Prostate gland (tissue), 2 donors: ENCODE measurements at regions not wholly inside any gene's neighbourhood (a gene's known extent, or its start where the extent isn't known, plus 50 kb on each side); places are given as distances from the start of the nearest gene placed in this dataset.

Experiments
- DNase-seq: peaks from one replicate; pipeline ENCODE4 v3.0.0-alpha.2; 2019; ENCODE audit warnings: low spot score
- H3K27ac ChIP-seq, 2 donors: fragments of 200-600 bp; sonication (generic); 2 replicates each; pipeline ENCODE4 v1.5.1; 2017 to 2019
- H3K27me3 ChIP-seq: fragments of 200-600 bp; sonication (generic); replicated peaks from 2 replicates; pipeline ENCODE4 v1.5.1; 2019; ENCODE audit not compliant: insufficient read depth
- H3K36me3 ChIP-seq, 2 donors: fragments of 200-600 bp; sonication (generic); 1 replicate in 1 of 2; 2 replicates in 1 of 2; pipeline versions ENCODE4 v1.5.1 to v1.8.1; 2017 to 2019
- H3K4me1 ChIP-seq: fragments of 200-600 bp; sonication (generic); replicated peaks from 2 replicates; pipeline ENCODE4 v1.5.1; 2019
- H3K4me3 ChIP-seq, 2 donors: fragments of 200-600 bp; sonication (generic); 2 replicates each; pipeline ENCODE4 v1.5.1; 2017 to 2019
- H3K9me3 ChIP-seq: fragments of 200-600 bp; sonication (generic); 2 replicates; pipeline ENCODE4 v1.5.1; 2017
- CTCF ChIP-seq, 4 experiments: fragments of 200-600 bp in 2 of 4; fragments of 450-650 bp in 2 of 4; sonication (generic) in 2 of 4; IDR thresholded peaks; 1 replicate in 3 of 4; 2 replicates in 1 of 4; pipeline ENCODE4 v1.5.1; 2016 to 2019; ENCODE audit warnings: antibody characterized with exemption in 4 of 4, mild to moderate bottlenecking in 2 of 4, moderate library complexity in 2 of 4
- POLR2A ChIP-seq: fragments of 450-650 bp; IDR thresholded peaks from one replicate; pipeline ENCODE4 v1.6.1; 2016; ENCODE audit warnings: antibody characterized with exemption, mild to moderate bottlenecking
- POLR2AphosphoS5 ChIP-seq: sonication (generic); formaldehyde crosslinking; IDR thresholded peaks from one replicate; pipeline ENCODE4 v1.6.1; 2017; ENCODE audit warnings: antibody characterized with exemption
- WGBS: methylation state at CpG from one replicate; pipeline ENCODE4 v1.1.5; 2018; 5-methylcytosine and 5-hydroxymethylcytosine counted together
- intact Hi-C: fragments of 100-400 bp; cut with DNase I; formaldehyde crosslinking; loops from one replicate; pipeline ENCODE4 v1.14.2; 2022

- WGBS, result 71% methylated on average over 2 of the region's 2 CpGs
- no peaks in the 10 kb centered on the region for H3K4me1 ChIP-seq
- no peak for DNase-seq
- TF ChIP-seq POLR2A, result no peak
- intact Hi-C loops, result no loop called here
- no peaks in the 10 kb centered on the region for H3K27me3 ChIP-seq
- no peaks in the 10 kb centered on the region for H3K36me3 ChIP-seq
- H3K27ac ChIP-seq, result no peak overlapping the region
- no peaks in the 10 kb centered on the region for H3K9me3 ChIP-seq
- no peak overlapping the region for H3K4me3 ChIP-seq
Observed at GRCh38 chr13:85497652-85498051, 301.6 kb downstream of the SLITRK6 start.

GRCh38 chr13:85492283-85492682 lies 306.9 kb downstream of the SLITRK6 start:
- Histone ChIP-seq H3K9me3 (no peaks in the 10 kb centered on the region), H3K4me3 (no peak overlapping the region), H3K36me3 (no peaks in the 10 kb centered on the region), H3K27me3 (no peaks in the 10 kb centered on the region), H3K27ac (no peak overlapping the region), H3K4me1 (no peaks in the 10 kb centered on the region)
- TF ChIP-seq CTCF (IDR thresholded peaks at IDR 0.05) (no peak), POLR2A (no peak), POLR2AphosphoS5 (no peak)
- 86% methylated on average over 4 of the region's 4 CpGs for WGBS
- no peak for DNase-seq
- intact Hi-C loops, result no loop called here

GRCh38 chr13:85486663-85487062 lies 312.6 kb downstream of the SLITRK6 start:
- TF ChIP-seq CTCF (IDR thresholded peaks at IDR 0.05), result no peak
- no peak for TF ChIP-seq POLR2AphosphoS5
- no peak for TF ChIP-seq POLR2A
- no peak for DNase-seq

GRCh38 chr13:85473144-85473543 lies 326.1 kb downstream of the SLITRK6 start:
- intact Hi-C loops, result no loop called here
- Histone ChIP-seq H3K27me3 (no peaks in the 10 kb centered on the region), H3K4me3 (no peak overlapping the region), H3K9me3 (no peaks in the 10 kb centered on the region), H3K4me1 (no peaks in the 10 kb centered on the region), H3K36me3 (no peaks in the 10 kb centered on the region), H3K27ac (no peak overlapping the region)
- TF ChIP-seq POLR2A (no peak), CTCF (IDR thresholded peaks at IDR 0.05) (no peak), POLR2AphosphoS5 (no peak)
- whole genome bisulfite sequencing, result 93% methylated on average over 2 of the region's 2 CpGs
- DNase-seq, result no peak

More at GRCh38 chr13:85486663-85487062, 312.6 kb downstream of the SLITRK6 start:
- no peaks in the 10 kb centered on the region for H3K27me3 ChIP-seq
- H3K36me3 ChIP-seq, result no peaks in the 10 kb centered on the region
- H3K4me1 ChIP-seq, result no peaks in the 10 kb centered on the region
- no peak overlapping the region for H3K27ac ChIP-seq
- no peak overlapping the region for H3K4me3 ChIP-seq
- H3K9me3 ChIP-seq, result no peaks in the 10 kb centered on the region
- intact Hi-C loops, result no loop called here

- Histone ChIP-seq H3K27ac (no peak overlapping the region), H3K4me3 (no peak overlapping the region), H3K36me3 (no peaks in the 10 kb centered on the region), H3K9me3 (no peaks in the 10 kb centered on the region), H3K4me1 (no peaks in the 10 kb centered on the region), H3K27me3 (no peaks in the 10 kb centered on the region)
- intact Hi-C loops, result no loop called here
- TF ChIP-seq CTCF (IDR thresholded peaks at IDR 0.05) (no peak), POLR2AphosphoS5 (no peak), POLR2A (no peak)
- no peak for DNase-seq
- 81% methylated on average over 1 of the region's 1 CpG for WGBS
Observed at GRCh38 chr13:85469320-85469719, 329.9 kb downstream of the SLITRK6 start.
